ENCODE measurements at regions not wholly inside any gene's neighbourhood (a gene's known extent, or its start where the extent isn't known, plus 50 kb on each side); places are given as distances from the start of the nearest gene placed in this dataset.

DNA sequence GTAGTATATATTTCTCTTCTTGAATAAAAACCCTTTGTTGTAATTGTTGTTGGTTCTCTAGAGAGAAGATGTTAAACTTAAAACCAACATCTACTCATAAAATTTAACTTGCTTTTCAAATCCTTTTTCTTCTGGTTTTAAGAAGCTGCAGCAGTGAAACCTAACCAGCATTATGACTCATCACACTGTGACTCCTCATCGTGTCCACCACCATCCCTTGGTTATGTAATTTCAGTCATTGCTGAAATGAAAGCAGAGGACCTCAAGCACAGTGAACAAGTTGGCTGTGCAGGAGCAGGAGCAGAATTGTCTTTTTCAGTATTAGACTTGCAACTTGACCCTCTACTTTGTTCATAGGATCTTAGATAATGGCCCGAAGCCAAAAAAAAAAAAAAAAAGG lies 64.9 kb upstream of the HTR2A start:
- CTCF ChIA-PET = interaction anchor here (0.6 to 1.6 kb wide), 2 partner anchors 12 to 973 kb away, joined by 3 to 5 read pairs; no protein-coding TSS in a partner anchor
- TF ChIP-seq, protein P1, sequence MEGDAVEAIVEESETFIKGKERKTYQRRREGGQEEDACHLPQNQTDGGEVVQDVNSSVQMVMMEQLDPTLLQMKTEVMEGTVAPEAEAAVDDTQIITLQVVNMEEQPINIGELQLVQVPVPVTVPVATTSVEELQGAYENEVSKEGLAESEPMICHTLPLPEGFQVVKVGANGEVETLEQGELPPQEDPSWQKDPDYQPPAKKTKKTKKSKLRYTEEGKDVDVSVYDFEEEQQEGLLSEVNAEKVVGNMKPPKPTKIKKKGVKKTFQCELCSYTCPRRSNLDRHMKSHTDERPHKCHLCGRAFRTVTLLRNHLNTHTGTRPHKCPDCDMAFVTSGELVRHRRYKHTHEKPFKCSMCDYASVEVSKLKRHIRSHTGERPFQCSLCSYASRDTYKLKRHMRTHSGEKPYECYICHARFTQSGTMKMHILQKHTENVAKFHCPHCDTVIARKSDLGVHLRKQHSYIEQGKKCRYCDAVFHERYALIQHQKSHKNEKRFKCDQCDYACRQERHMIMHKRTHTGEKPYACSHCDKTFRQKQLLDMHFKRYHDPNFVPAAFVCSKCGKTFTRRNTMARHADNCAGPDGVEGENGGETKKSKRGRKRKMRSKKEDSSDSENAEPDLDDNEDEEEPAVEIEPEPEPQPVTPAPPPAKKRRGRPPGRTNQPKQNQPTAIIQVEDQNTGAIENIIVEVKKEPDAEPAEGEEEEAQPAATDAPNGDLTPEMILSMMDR (conservative IDR thresholded peaks at IDR 0.05) = no peak

DNA sequence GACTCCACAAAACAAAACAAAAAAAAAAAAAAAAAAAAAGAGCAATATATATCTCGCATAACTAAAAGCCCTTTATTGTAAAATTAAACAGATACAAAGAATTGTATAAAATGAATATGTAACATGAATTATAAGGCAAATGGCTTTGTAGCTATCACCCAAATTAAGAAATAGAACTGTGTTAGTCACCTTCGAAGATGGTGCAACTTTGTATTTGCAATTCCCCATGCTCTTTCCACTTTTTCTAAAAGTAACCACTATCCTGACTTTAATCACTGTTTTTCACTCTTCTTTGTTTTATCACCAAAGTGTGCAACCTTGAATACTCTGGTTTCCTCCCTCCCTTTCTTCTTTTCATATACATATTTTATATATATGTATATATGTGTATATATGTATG lies 57.1 kb upstream of the HTR2A start:
- no peak overlapping the region for H3K4me2 ChIP-seq
- H3K36me3 ChIP-seq (ENCODE audit: low read depth) = no peaks in the 10 kb centered on the region
- CTCF ChIA-PET = interaction anchor here (0.6 kb wide), 1 partner anchor 214 kb away, joined by 6 read pairs; no protein-coding TSS in a partner anchor
- no TSS peak for BruUV-seq (replicated peaks)
- no peaks in the 10 kb centered on the region for H4K20me1 ChIP-seq (ENCODE audit: insufficient read depth)
- peaks cover 5% of the 10 kb centered on the region; the same call in 1 of the 2 replicates for H3F3A ChIP-seq (ENCODE audit: insufficient read depth, low read depth)
- H3K9me3 ChIP-seq (ENCODE audit: insufficient read depth, low read depth) = no peaks in the 10 kb centered on the region
- intact Hi-C loops (cut with micrococcal nuclease; ENCODE audit: unreplicated experiment) = no loop called here
- H3K4me1 ChIP-seq (replicated peaks; ENCODE audit: insufficient read depth) = peaks cover 16% of the 10 kb centered on the region
- H3K9me2 ChIP-seq (ENCODE audit: insufficient read depth) = no peaks in the 10 kb centered on the region
- H3K4me3 ChIP-seq = no peak overlapping the region
- DNase-seq = no peak
- no peaks in the 10 kb centered on the region for H3K79me2 ChIP-seq (ENCODE audit: low read depth)
- no peaks in the 10 kb centered on the region for H3K27me3 ChIP-seq (ENCODE audit: insufficient read depth, low read depth)
- no peak overlapping the region for H2AFZ ChIP-seq
- no peak for TF ChIP-seq EZH2 (IDR thresholded peaks at IDR 0.05; ENCODE audit: low read depth)
- no peak overlapping the region for H3K27ac ChIP-seq
- POLR2A ChIA-PET (ENCODE audit: unreplicated experiment) = no interaction called here

More for the DNA sequence above, 64.9 kb upstream of the HTR2A start:
- no peak overlapping the region for H2AFZ ChIP-seq
- no peak overlapping the region for H3K27ac ChIP-seq
- no peak overlapping the region for H3K4me2 ChIP-seq
- POLR2A ChIA-PET (ENCODE audit: unreplicated experiment) = no interaction called here
- H3K4me1 ChIP-seq (replicated peaks; ENCODE audit: insufficient read depth) = peaks cover 6% of the 10 kb centered on the region; the same call in 1 of the 2 replicates
- H3K36me3 ChIP-seq (ENCODE audit: low read depth) = no peaks in the 10 kb centered on the region
- no peaks in the 10 kb centered on the region for H3K9me2 ChIP-seq (ENCODE audit: insufficient read depth)
- no peaks in the 10 kb centered on the region for H3K9me3 ChIP-seq (ENCODE audit: insufficient read depth, low read depth)
- no peaks in the 10 kb centered on the region for H3K79me2 ChIP-seq (ENCODE audit: low read depth)
- intact Hi-C loops (cut with micrococcal nuclease; ENCODE audit: unreplicated experiment) = no loop called here
- no peaks in the 10 kb centered on the region for H3F3A ChIP-seq (ENCODE audit: insufficient read depth, low read depth)
- no peak overlapping the region for H3K4me3 ChIP-seq
- DNase-seq = peak; percentile 3 to 53
- H3K27me3 ChIP-seq (ENCODE audit: insufficient read depth, low read depth) = no peaks in the 10 kb centered on the region
- BruUV-seq (replicated peaks) = no TSS peak
- no peaks in the 10 kb centered on the region for H4K20me1 ChIP-seq (ENCODE audit: insufficient read depth)

DNA sequence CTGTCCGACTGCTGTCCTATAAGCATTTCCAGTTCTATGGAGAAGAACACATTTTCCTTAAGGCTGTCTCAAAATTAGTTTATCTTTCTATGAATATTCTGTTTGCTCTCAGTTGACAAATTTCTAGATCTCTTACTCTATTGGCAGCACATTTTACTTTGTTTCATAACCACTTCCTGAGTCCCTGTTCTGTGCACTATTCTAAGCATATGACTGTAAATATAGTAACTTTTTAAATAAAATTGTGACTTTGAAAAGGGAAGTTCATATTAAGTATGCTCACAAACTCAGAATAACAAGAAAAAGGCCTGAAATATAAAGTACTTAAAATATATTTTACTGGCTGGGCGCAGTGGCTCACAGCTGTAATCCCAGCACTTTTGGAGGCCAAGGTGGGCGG lies 56.5 kb upstream of the HTR2A start:
- H2AFZ ChIP-seq = no peak overlapping the region
- no peak overlapping the region for H3K4me3 ChIP-seq
- no peak for DNase-seq
- no TSS peak for BruUV-seq (replicated peaks)
- peaks cover 22% of the 10 kb centered on the region for H3K4me1 ChIP-seq (replicated peaks; ENCODE audit: insufficient read depth)
- no peaks in the 10 kb centered on the region for H3K9me3 ChIP-seq (ENCODE audit: insufficient read depth, low read depth)
- no peaks in the 10 kb centered on the region for H3K79me2 ChIP-seq (ENCODE audit: low read depth)
- no peaks in the 10 kb centered on the region for H3K36me3 ChIP-seq (ENCODE audit: low read depth)
- ChIA-PET CTCF (no interaction called here), POLR2A (ENCODE audit: unreplicated experiment) (no interaction called here)
- H3K27ac ChIP-seq = no peak overlapping the region
- no peaks in the 10 kb centered on the region for H3K27me3 ChIP-seq (ENCODE audit: insufficient read depth, low read depth)
- H3K4me2 ChIP-seq = no peak overlapping the region
- no peaks in the 10 kb centered on the region for H3K9me2 ChIP-seq (ENCODE audit: insufficient read depth)
- H3F3A ChIP-seq (ENCODE audit: insufficient read depth, low read depth) = peaks cover 5% of the 10 kb centered on the region; the same call in 1 of the 2 replicates
- no peaks in the 10 kb centered on the region for H4K20me1 ChIP-seq (ENCODE audit: insufficient read depth)
- TF ChIP-seq, protein P1 (conservative IDR thresholded peaks at IDR 0.05) = no peak
- no peak for TF ChIP-seq EZH2 (IDR thresholded peaks at IDR 0.05; ENCODE audit: low read depth)
- intact Hi-C loops (cut with micrococcal nuclease; ENCODE audit: unreplicated experiment) = no loop called here

DNA sequence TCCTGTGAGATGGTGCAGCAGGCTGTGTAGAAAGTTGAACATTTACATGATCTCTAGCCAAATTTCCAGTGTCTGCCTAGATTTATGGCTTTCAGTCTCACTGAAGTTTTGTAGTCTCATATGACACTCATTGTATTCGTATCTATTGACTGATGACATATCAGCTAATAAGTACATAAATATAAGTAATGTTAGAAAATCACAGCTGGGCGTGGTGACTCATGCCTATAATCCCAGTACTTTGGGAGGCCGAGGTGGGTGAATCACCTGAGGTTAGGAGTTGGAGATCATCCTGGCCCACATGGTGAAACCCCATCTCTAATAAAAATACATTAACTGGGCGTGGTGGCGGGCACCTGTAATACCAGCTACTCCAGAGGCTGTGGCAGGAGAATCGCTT lies 54.7 kb upstream of the HTR2A start:
- Histone ChIP-seq H4K20me1 (ENCODE audit: insufficient read depth) (no peaks in the 10 kb centered on the region), H3F3A (ENCODE audit: insufficient read depth, low read depth) (peaks cover 5% of the 10 kb centered on the region; the same call in 1 of the 2 replicates), H3K36me3 (ENCODE audit: low read depth) (no peaks in the 10 kb centered on the region), H3K4me1 (replicated peaks; ENCODE audit: insufficient read depth) (peaks cover 22% of the 10 kb centered on the region), H3K9me2 (ENCODE audit: insufficient read depth) (no peaks in the 10 kb centered on the region), H3K4me3 (no peak overlapping the region), H3K4me2 (peak overlapping the region; percentile 39), H2AFZ (no peak overlapping the region), H3K27ac (peak overlapping the region; percentile 54), H3K27me3 (ENCODE audit: insufficient read depth, low read depth) (no peaks in the 10 kb centered on the region), H3K9me3 (ENCODE audit: insufficient read depth, low read depth) (no peaks in the 10 kb centered on the region), H3K79me2 (ENCODE audit: low read depth) (no peaks in the 10 kb centered on the region)
- BruUV-seq (replicated peaks) = no TSS peak
- POLR2A ChIA-PET (ENCODE audit: unreplicated experiment) = no interaction called here
- intact Hi-C loops (cut with micrococcal nuclease; ENCODE audit: unreplicated experiment) = no loop called here
- DNase-seq = peak; percentile 18 to 80
- CTCF ChIA-PET = no interaction called here
- no peak for TF ChIP-seq EZH2 (IDR thresholded peaks at IDR 0.05; ENCODE audit: low read depth)
- TF ChIP-seq, protein P1 (conservative IDR thresholded peaks at IDR 0.05) = no peak

Data from PC-9 (cell line).